Colonic mucosa (tissue), 4 donors: ENCODE measurements at regions not wholly inside any gene's neighbourhood (a gene's known extent, or its start where the extent isn't known, plus 50 kb on each side); places are given as distances from the start of the nearest gene placed in this dataset.

Source experiments
- DNase-seq: peaks from one replicate; pipeline ENCODE4 v3.0.0-alpha.2; 2020
- H3K27ac ChIP-seq: fragments of 200-600 bp; one replicate; pipeline ENCODE4 v1.8.0; 2021
- H3K27me3 ChIP-seq: fragments of 200-600 bp; one replicate; pipeline ENCODE4 v1.8.0; 2021
- H3K36me3 ChIP-seq: fragments of 200-600 bp; one replicate; pipeline ENCODE4 v1.8.0; 2021
- H3K4me1 ChIP-seq: fragments of 200-600 bp; one replicate; pipeline ENCODE4 v1.8.0; 2021; ENCODE audit warnings: mild to moderate bottlenecking
- H3K4me3 ChIP-seq: fragments of 200-600 bp; one replicate; pipeline ENCODE4 v1.8.0; 2021
- H3K9ac ChIP-seq, 2 donors: one replicate each; pipeline ENCODE4 v1.7.0; 2013; ENCODE audit warnings: control low read depth in 2 of 2, low read depth in 2 of 2, low read length in 2 of 2
- H3K9me3 ChIP-seq: fragments of 200-600 bp; one replicate; pipeline ENCODE4 v1.8.0; 2021
- CTCF ChIP-seq: fragments of 200-600 bp; IDR thresholded peaks from one replicate; pipeline ENCODE4 v1.8.0; 2022; ENCODE audit warnings: antibody characterized with exemption, mild to moderate bottlenecking
- intact Hi-C: fragments of 100-400 bp; cut with DNase I; formaldehyde crosslinking; loops from one replicate; pipeline ENCODE4 v1.14.1; 2022
- donor health status: healthy.
- donor health status: DM: no; HTN: no; CAD: no.
- donor health status: DM: no; HTN: no; CAD: no.

GRCh38 chr16:86846136-86846535 is 267.8 kb downstream of the FOXL1 start:
- Histone ChIP-seq H3K9ac (no peak overlapping the region), H3K27me3 (no peaks in the 10 kb centered on the region), H3K27ac (no peak overlapping the region), H3K4me3 (no peak overlapping the region), H3K36me3 (no peaks in the 10 kb centered on the region), H3K4me1 (no peaks in the 10 kb centered on the region), H3K9me3 (no peaks in the 10 kb centered on the region)
- no peak for TF ChIP-seq CTCF
- DNase-seq, result no peak
- intact Hi-C loops, result no loop called here

- intact Hi-C loops, result no loop called here
- no peaks in the 10 kb centered on the region for H3K9me3 ChIP-seq
- no peak for TF ChIP-seq CTCF
- no peak overlapping the region for H3K27ac ChIP-seq
- H3K27me3 ChIP-seq, result no peaks in the 10 kb centered on the region
- H3K9ac ChIP-seq, result no peak overlapping the region
- no peaks in the 10 kb centered on the region for H3K4me1 ChIP-seq
- no peak overlapping the region for H3K4me3 ChIP-seq
- no peaks in the 10 kb centered on the region for H3K36me3 ChIP-seq
- DNase-seq, result no peak
Observed at GRCh38 chr16:86848821-86849220, 270.5 kb downstream of the FOXL1 start.

- DNase-seq, result no peak
- no peak overlapping the region for H3K27ac ChIP-seq
- no peak for TF ChIP-seq CTCF
- H3K27me3 ChIP-seq, result no peaks in the 10 kb centered on the region
- H3K9me3 ChIP-seq, result no peaks in the 10 kb centered on the region
- no peak overlapping the region for H3K4me3 ChIP-seq
- intact Hi-C loops, result no loop called here
- H3K4me1 ChIP-seq, result no peaks in the 10 kb centered on the region
- H3K9ac ChIP-seq, result no peak overlapping the region
- no peaks in the 10 kb centered on the region for H3K36me3 ChIP-seq
Observed at GRCh38 chr16:86850670-86851069, 272.3 kb downstream of the FOXL1 start.

GRCh38 chr16:86852135-86852534 is 273.8 kb downstream of the FOXL1 start:
- no peak for TF ChIP-seq CTCF
- H3K4me1 ChIP-seq, result no peaks in the 10 kb centered on the region
- DNase-seq, result no peak

GRCh38 chr16:86854058-86854621 is 275.8 kb downstream of the FOXL1 start:
- H3K36me3 ChIP-seq, result no peaks in the 10 kb centered on the region
- TF ChIP-seq CTCF, result no peak
- H3K27me3 ChIP-seq, result no peaks in the 10 kb centered on the region
- DNase-seq, result no peak
- no peaks in the 10 kb centered on the region for H3K9me3 ChIP-seq
- H3K4me1 ChIP-seq, result no peaks in the 10 kb centered on the region
- no peak overlapping the region for H3K9ac ChIP-seq
- intact Hi-C loops, result no loop called here
- no peak overlapping the region for H3K27ac ChIP-seq
- H3K4me3 ChIP-seq, result no peak overlapping the region

More at GRCh38 chr16:86852135-86852534, 273.8 kb downstream of the FOXL1 start:
- Histone ChIP-seq H3K27me3 (no peaks in the 10 kb centered on the region), H3K9ac (no peak overlapping the region), H3K27ac (no peak overlapping the region), H3K4me3 (no peak overlapping the region), H3K36me3 (no peaks in the 10 kb centered on the region), H3K9me3 (no peaks in the 10 kb centered on the region)
- intact Hi-C loops, result no loop called here
